Panc1 (cell line): ENCODE measurements at regions not wholly inside any gene's neighbourhood (a gene's known extent, or its start where the extent isn't known, plus 50 kb on each side); places are given as distances from the start of the nearest gene placed in this dataset.

Experiments
- ATAC-seq: fragments of 200-7000 bp; cut with Tn5 transposase; 2 replicates; pipeline ENCODE4 v1.9.1; 2020; ENCODE audit warnings: mild to moderate bottlenecking, moderate library complexity
- BruUV-seq: library from RNA; stranded (reverse); fragments of 400-500 nt; replicated peaks from 2 replicates; lab custom pipeline; 2021; lab: Mats Ljungman, UMichigan
- CTCF ChIA-PET: fragments of 300-600 bp; sonication (Branson Sonifier 250); formaldehyde crosslinking; loops from one replicate; lab custom pipeline; 2022; ENCODE audit warnings: antibody characterized with exemption; lab: Charles Lee
- POLR2A ChIA-PET: fragments of 300-600 bp; sonication (Branson Sonifier 250); formaldehyde crosslinking; loops from one replicate; lab custom pipeline; 2022; ENCODE audit warnings: antibody characterized with exemption; lab: Charles Lee
- DNase-seq: peaks from one replicate; pipeline ENCODE4 v3.0.0-alpha.2; 2010; ENCODE audit warnings: low read depth, low spot score
- H3K27ac ChIP-seq: 2 replicates; pipeline ENCODE4 v1.5.1; 2011; ENCODE audit warnings: mild to moderate bottlenecking, low read length, inconsistent platforms
- H3K27me3 ChIP-seq: fragments of 200-500 bp; sonication (Bioruptor generic); 2 replicates; pipeline ENCODE4 v1.6.0; 2014; ENCODE audit warnings: low read length, inconsistent platforms; ENCODE audit not compliant: control insufficient read depth, insufficient read depth
- H3K36me3 ChIP-seq: fragments of 200-500 bp; sonication (Bioruptor generic); 2 replicates; pipeline ENCODE4 v1.5.1; 2014; ENCODE audit warnings: inconsistent platforms, mild to moderate bottlenecking, low read length, moderate library complexity; ENCODE audit not compliant: control insufficient read depth, insufficient read depth
- H3K4me1 ChIP-seq: 2 replicates; pipeline ENCODE4 v1.5.1; 2011; ENCODE audit warnings: inconsistent platforms, mild to moderate bottlenecking, low read length, moderate library complexity; ENCODE audit not compliant: control insufficient read depth, insufficient read depth
- H3K4me3 ChIP-seq, 2 experiments: 2 replicates each; pipeline ENCODE4 v1.5.1; 2011 to 2012; ENCODE audit warnings: low read depth in 2 of 2, low read length in 2 of 2, mild to moderate bottlenecking in 2 of 2, inconsistent platforms in 1 of 2, moderate library complexity in 1 of 2
- H3K9me3 ChIP-seq: fragments of 200-500 bp; sonication (Bioruptor generic); 2 replicates; pipeline ENCODE4 v1.5.1; 2014; ENCODE audit warnings: low read depth, mild to moderate bottlenecking, inconsistent platforms, low read length, moderate library complexity; ENCODE audit not compliant: control insufficient read depth, insufficient read depth
- POLR2AphosphoS5 ChIP-seq: IDR thresholded peaks from 2 replicates; pipeline ENCODE4 v1.6.1; 2012; ENCODE audit warnings: mild to moderate bottlenecking, low read depth, low read length, moderate library complexity
- SIN3A ChIP-seq: IDR thresholded peaks from 2 replicates; pipeline ENCODE4 v1.6.1; 2012; ENCODE audit warnings: low read depth, mild to moderate bottlenecking, low read length, moderate library complexity, borderline replicate concordance; ENCODE audit not compliant: insufficient read depth
- TCF7L2 ChIP-seq: IDR thresholded peaks from 2 replicates; pipeline ENCODE4 v1.6.1; 2011; ENCODE audit warnings: mild to moderate bottlenecking, low read depth, low read length, inconsistent platforms
- in situ Hi-C: cut with HindIII; loops from 2 replicates; pipeline ENCODE4 v1.10.0; 2016; ENCODE audit warnings: low sequenced_read_pairs, low pct_unique_long_range_greater_than_20kb
- intact Hi-C: fragments of 100-400 bp; cut with micrococcal nuclease; formaldehyde crosslinking; loops from one replicate; pipeline ENCODE4 v1.10.0; 2022; ENCODE audit not compliant: unreplicated experiment
- TF ChIP-seq, protein P1 (sequence below): fragments of 450-650 bp; IDR thresholded peaks from 2 replicates; pipeline ENCODE4 v1.5.1; 2017; ENCODE audit warnings: mild to moderate bottlenecking
- TF ChIP-seq, protein P2 (sequence below), 2 experiments: IDR thresholded peaks; 2 replicates each; pipeline ENCODE4 v1.6.1; 2011 to 2012; ENCODE audit warnings: low read depth in 2 of 2, control low read depth in 1 of 2, low read length in 1 of 2, mild to moderate bottlenecking in 1 of 2, moderate library complexity in 1 of 2; ENCODE audit not compliant: insufficient read depth in 1 of 2

DNA sequence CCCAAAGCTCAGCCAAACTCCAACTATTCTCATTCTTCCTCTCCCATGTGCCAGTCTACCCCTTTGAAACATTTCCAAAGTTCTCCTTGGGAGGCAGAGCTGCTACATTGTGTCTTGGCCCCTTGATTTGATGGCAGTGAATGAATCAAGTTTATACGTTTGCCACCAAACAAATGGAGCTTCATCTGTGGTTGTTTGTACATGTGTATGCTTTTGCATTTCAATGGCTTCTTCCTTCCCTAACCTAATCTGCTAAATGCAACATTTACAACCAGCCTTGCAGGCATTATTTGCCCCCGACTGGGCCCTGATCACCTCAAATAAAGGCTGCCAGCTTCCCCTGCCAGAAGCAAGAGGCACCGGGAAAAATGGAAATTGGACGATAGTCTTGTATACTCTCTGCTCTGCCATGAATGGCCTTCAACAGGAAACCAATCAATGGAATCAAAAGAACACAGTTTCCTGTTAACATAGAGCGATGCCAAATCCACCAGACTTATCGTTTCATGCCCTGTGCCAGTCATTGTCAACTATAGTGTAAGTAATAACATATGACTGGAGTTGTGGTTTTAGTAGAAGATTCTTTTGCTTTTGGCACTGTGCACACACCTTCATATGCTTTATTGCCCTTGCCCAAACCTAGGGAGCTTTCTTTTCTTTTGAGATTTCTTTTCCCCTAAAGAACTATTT is 97.8 kb downstream of the TMEM30B start:
- Histone ChIP-seq H3K27ac (no peak overlapping the region), H3K4me3 (no peak overlapping the region), H3K9me3 (no peaks in the 10 kb centered on the region), H3K4me1 (peaks cover 3% of the 10 kb centered on the region; the same call in 1 of the 2 replicates), H3K36me3 (no peaks in the 10 kb centered on the region), H3K27me3 (no peaks in the 10 kb centered on the region)
- TF ChIP-seq POLR2AphosphoS5 (no peak), SIN3A (no peak), TCF7L2 (no peak)
- TF ChIP-seq, protein P1, sequence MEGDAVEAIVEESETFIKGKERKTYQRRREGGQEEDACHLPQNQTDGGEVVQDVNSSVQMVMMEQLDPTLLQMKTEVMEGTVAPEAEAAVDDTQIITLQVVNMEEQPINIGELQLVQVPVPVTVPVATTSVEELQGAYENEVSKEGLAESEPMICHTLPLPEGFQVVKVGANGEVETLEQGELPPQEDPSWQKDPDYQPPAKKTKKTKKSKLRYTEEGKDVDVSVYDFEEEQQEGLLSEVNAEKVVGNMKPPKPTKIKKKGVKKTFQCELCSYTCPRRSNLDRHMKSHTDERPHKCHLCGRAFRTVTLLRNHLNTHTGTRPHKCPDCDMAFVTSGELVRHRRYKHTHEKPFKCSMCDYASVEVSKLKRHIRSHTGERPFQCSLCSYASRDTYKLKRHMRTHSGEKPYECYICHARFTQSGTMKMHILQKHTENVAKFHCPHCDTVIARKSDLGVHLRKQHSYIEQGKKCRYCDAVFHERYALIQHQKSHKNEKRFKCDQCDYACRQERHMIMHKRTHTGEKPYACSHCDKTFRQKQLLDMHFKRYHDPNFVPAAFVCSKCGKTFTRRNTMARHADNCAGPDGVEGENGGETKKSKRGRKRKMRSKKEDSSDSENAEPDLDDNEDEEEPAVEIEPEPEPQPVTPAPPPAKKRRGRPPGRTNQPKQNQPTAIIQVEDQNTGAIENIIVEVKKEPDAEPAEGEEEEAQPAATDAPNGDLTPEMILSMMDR = no peak
- in situ Hi-C loops = no loop called here
- POLR2A ChIA-PET = no interaction called here
- CTCF ChIA-PET = no interaction called here
- no TSS peak for BruUV-seq
- ATAC-seq = no peak
- no peak for DNase-seq
- intact Hi-C loops = no loop called here

DNA sequence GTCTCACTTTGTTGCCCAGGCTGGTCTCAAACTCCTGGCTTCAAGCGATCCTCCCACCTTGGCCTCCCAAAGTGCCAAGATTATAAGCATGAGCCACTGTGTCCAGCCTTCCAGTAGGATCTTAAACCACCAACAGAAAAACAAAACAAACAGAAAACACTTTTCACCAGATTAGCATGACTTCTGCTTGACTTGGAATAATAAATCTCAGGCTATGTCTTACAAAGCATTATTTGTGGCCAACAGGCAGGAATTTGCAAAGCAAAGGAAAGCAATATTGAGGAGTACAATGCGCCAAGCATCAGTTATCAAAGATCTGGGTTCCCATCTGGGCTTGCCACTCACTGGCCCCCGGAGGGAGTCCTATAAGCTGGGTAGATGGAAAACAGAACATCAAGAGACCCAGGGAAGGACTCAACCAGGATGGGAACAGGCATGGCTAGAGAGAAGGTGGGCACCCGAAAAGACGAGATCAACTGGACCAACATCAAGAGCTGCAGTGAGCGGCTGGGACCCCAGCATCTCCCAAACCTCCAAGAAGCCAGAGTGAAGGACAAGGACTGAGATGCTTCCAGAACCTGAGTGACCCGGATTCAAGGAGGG is 101.2 kb downstream of the TMEM30B start:
- no peaks in the 10 kb centered on the region for H3K27me3 ChIP-seq
- H3K4me3 ChIP-seq = no peak overlapping the region
- in situ Hi-C loops = no loop called here
- CTCF ChIA-PET = no interaction called here
- intact Hi-C loops = no loop called here
- no peaks in the 10 kb centered on the region for H3K36me3 ChIP-seq
- no peaks in the 10 kb centered on the region for H3K9me3 ChIP-seq
- TF ChIP-seq POLR2AphosphoS5 (no peak), SIN3A (no peak), TCF7L2 (no peak)
- TF ChIP-seq, protein P1 = no peak
- TF ChIP-seq, protein P2, sequence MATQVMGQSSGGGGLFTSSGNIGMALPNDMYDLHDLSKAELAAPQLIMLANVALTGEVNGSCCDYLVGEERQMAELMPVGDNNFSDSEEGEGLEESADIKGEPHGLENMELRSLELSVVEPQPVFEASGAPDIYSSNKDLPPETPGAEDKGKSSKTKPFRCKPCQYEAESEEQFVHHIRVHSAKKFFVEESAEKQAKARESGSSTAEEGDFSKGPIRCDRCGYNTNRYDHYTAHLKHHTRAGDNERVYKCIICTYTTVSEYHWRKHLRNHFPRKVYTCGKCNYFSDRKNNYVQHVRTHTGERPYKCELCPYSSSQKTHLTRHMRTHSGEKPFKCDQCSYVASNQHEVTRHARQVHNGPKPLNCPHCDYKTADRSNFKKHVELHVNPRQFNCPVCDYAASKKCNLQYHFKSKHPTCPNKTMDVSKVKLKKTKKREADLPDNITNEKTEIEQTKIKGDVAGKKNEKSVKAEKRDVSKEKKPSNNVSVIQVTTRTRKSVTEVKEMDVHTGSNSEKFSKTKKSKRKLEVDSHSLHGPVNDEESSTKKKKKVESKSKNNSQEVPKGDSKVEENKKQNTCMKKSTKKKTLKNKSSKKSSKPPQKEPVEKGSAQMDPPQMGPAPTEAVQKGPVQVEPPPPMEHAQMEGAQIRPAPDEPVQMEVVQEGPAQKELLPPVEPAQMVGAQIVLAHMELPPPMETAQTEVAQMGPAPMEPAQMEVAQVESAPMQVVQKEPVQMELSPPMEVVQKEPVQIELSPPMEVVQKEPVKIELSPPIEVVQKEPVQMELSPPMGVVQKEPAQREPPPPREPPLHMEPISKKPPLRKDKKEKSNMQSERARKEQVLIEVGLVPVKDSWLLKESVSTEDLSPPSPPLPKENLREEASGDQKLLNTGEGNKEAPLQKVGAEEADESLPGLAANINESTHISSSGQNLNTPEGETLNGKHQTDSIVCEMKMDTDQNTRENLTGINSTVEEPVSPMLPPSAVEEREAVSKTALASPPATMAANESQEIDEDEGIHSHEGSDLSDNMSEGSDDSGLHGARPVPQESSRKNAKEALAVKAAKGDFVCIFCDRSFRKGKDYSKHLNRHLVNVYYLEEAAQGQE (IDR thresholded peaks at IDR 0.05; ENCODE audit: insufficient read depth in 1 of 2, low read depth in 2 of 2, low read length in 1 of 2) = no peak
- POLR2A ChIA-PET = no interaction called here
- DNase-seq = no peak
- no TSS peak for BruUV-seq
- ATAC-seq = no peak
- no peak overlapping the region for H3K27ac ChIP-seq
- peaks cover 10% of the 10 kb centered on the region for H3K4me1 ChIP-seq
